A549 (cell line): ENCODE measurements at regions not wholly inside any gene's neighbourhood (a gene's known extent, or its start where the extent isn't known, plus 50 kb on each side); places are given as distances from the start of the nearest gene placed in this dataset.
A peak's percentile ranks its signal among the peaks of the same experiment; 100 is the strongest.

Source experiments
- ATAC-seq, 2 experiments: fragments of 200-7000 bp in 1 of 2; fragments of >200 bp in 1 of 2; cut with Nextera tagmentation in 1 of 2; cut with Tn5 transposase in 1 of 2; 3 replicates each; pipeline versions ENCODE4 v1.8.0 to v1.9.1; 2018 to 2020; ENCODE audit warnings: mild to moderate bottlenecking in 1 of 2, moderate library complexity in 1 of 2
- CTCF ChIA-PET: fragments of 300-600 bp; sonication (Branson Sonifier 250); formaldehyde crosslinking; extraction: SDS; loops from one replicate; lab custom pipeline; 2021; ENCODE audit warnings: antibody characterized with exemption, inconsistent platforms; lab: Yijun Ruan, JAX
- POLR2A ChIA-PET: fragments of 350-600 bp; formaldehyde crosslinking; extraction: SDS; loops from one replicate; lab custom pipeline; 2021; ENCODE audit warnings: antibody characterized with exemption, inconsistent platforms; lab: Yijun Ruan, JAX
- DNase-seq, 2 experiments: peaks; one replicate each; pipeline versions ENCODE4 v3.0.0 to v3.0.0-alpha.2; 2011 to 2016; ENCODE audit warnings: low read depth in 1 of 2, low spot score in 1 of 2
- FAIRE-seq: peaks from 2 replicates; lab custom pipeline; 2011; peaks lifted over from hg19 to GRCh38; lab: Jason Lieb, UNC
- H3K27ac ChIP-seq, 2 experiments: fragments of >200 bp; sonication (Bioruptor Twin); formaldehyde crosslinking; 3 replicates each; pipeline ENCODE4 v1.5.1; 2016 to 2017
- H3K4me1 ChIP-seq: fragments of >200 bp; sonication (Bioruptor Twin); formaldehyde crosslinking; 3 replicates; pipeline ENCODE4 v1.6.1; 2016
- H3K4me2 ChIP-seq: fragments of >200 bp; sonication (Bioruptor Twin); formaldehyde crosslinking; 3 replicates; pipeline ENCODE4 v1.6.1; 2016
- H3K4me3 ChIP-seq: fragments of >200 bp; sonication (Bioruptor Twin); formaldehyde crosslinking; 3 replicates; pipeline ENCODE4 v1.5.1; 2016
- H3K9me3 ChIP-seq: fragments of >200 bp; sonication (Bioruptor Twin); formaldehyde crosslinking; 3 replicates; pipeline ENCODE4 v1.6.1; 2016
- BHLHE40 ChIP-seq: IDR thresholded peaks from 2 replicates; pipeline ENCODE4 v1.6.1; 2012; ENCODE audit warnings: low read depth, low read length, inconsistent platforms
- HES2 ChIP-seq: fragments of >200 bp; sonication (Bioruptor Twin); formaldehyde crosslinking; IDR thresholded peaks from 2 replicates; pipeline ENCODE4 v1.6.1; 2016
- HEYL ChIP-seq: fragments of 250-450 bp; sonication (Bioruptor Pico); IDR thresholded peaks from 2 replicates; pipeline ENCODE4 v1.8.0; 2021; ENCODE audit warnings: mild to moderate bottlenecking, moderate library complexity
- HMGXB4 ChIP-seq: fragments of 250-450 bp; sonication (Bioruptor Pico); IDR thresholded peaks from 2 replicates; pipeline ENCODE4 v1.5.0; 2021; ENCODE audit warnings: mild to moderate bottlenecking, moderate library complexity, borderline replicate concordance
- MAFK ChIP-seq: fragments of 450-650 bp; IDR thresholded peaks from 2 replicates; pipeline ENCODE4 v1.6.1; 2014; ENCODE audit not compliant: partially characterized antibody
- MYC ChIP-seq: IDR thresholded peaks from 2 replicates; pipeline ENCODE4 v1.6.1; 2012; ENCODE audit warnings: mild to moderate bottlenecking, inconsistent platforms, low read length, improper control_type of control experiment, borderline replicate concordance
- NR3C1 ChIP-seq: fragments of >200 bp; sonication (Bioruptor Twin); formaldehyde crosslinking; IDR thresholded peaks from 3 replicates; pipeline ENCODE4 v1.6.1; 2017
- PBX3 ChIP-seq: IDR thresholded peaks from 2 replicates; pipeline ENCODE4 v1.6.1; 2012
- PHF8 ChIP-seq: fragments of 200-600 bp; sonication (generic); IDR thresholded peaks from 2 replicates; pipeline ENCODE4 v1.6.1; 2016; ENCODE audit warnings: low read depth, mild to moderate bottlenecking, antibody characterized with exemption, moderate library complexity, borderline replicate concordance
- RAD21 ChIP-seq, 2 experiments: fragments of >200 bp in 1 of 2; sonication (Bioruptor Twin) in 1 of 2; formaldehyde crosslinking in 1 of 2; IDR thresholded peaks in 1 of 2; conservative IDR thresholded peaks in 1 of 2; 2 replicates in 1 of 2; 3 replicates in 1 of 2; pipeline ENCODE4 v1.6.1; 2012 to 2018; ENCODE audit warnings: inconsistent platforms in 1 of 2
- SREBF2 ChIP-seq: fragments of 450-650 bp; IDR thresholded peaks from 2 replicates; pipeline ENCODE4 v1.6.1; 2014; ENCODE audit warnings: mild to moderate bottlenecking, moderate library complexity
- TFCP2L1 ChIP-seq: fragments of 250-450 bp; sonication (Bioruptor Pico); IDR thresholded peaks from 2 replicates; pipeline ENCODE4 v1.5.0; 2021; ENCODE audit warnings: mild to moderate bottlenecking
- TP53 ChIP-seq: fragments of 250-450 bp; sonication (Bioruptor Pico); IDR thresholded peaks from 2 replicates; pipeline ENCODE4 v1.5.0; 2021; ENCODE audit warnings: mild to moderate bottlenecking, moderate library complexity
- USF2 ChIP-seq: fragments of 450-650 bp; IDR thresholded peaks from 2 replicates; pipeline ENCODE4 v1.6.1; 2014; ENCODE audit warnings: antibody characterized with exemption
- ZFP36 ChIP-seq: fragments of 450-650 bp; IDR thresholded peaks from 2 replicates; pipeline ENCODE4 v1.6.1; 2014; ENCODE audit warnings: borderline replicate concordance; ENCODE audit not compliant: partially characterized antibody
- WGBS: methylation state at CpG from one replicate; pipeline ENCODE4 v1.1.6; 2017; ENCODE audit errors: missing lambda C conversion rate; 5-methylcytosine and 5-hydroxymethylcytosine counted together

GRCh38 chr9:90540734-90541133 is 101.9 kb downstream of the DIRAS2 start:
- TF ChIP-seq HES2, result no peak
- TF ChIP-seq BHLHE40, result no peak
- no peak for TF ChIP-seq RAD21 (conservative IDR thresholded peaks at IDR 0.05 in 1 of 2, IDR thresholded peaks at IDR 0.05 in 1 of 2)
- peak; percentile 57 for TF ChIP-seq MAFK
- Histone ChIP-seq H3K4me3 (no peak overlapping the region), H3K27ac (no peak overlapping the region), H3K4me2 (no peak overlapping the region), H3K4me1 (no peaks in the 10 kb centered on the region), H3K9me3 (no peaks in the 10 kb centered on the region)
- 30% methylated on average over 1 of the region's 1 CpG for WGBS
- DNase-seq (no peak), FAIRE-seq (no peak), ATAC-seq (no peak)
- POLR2A ChIA-PET, result no interaction called here
- CTCF ChIA-PET, result no interaction called here

- ChIA-PET CTCF (interaction anchor here (0.6 to 1.7 kb wide), 3 partner anchors 8 to 1211 kb away, joined by 3 read pairs; no protein-coding TSS in a partner anchor), POLR2A (no interaction called here)
- TF ChIP-seq MYC (no peak), TP53 (no peak), SREBF2 (no peak)
- H3K27ac ChIP-seq, result no peak overlapping the region
- H3K4me3 ChIP-seq, result no peak overlapping the region
- peaks cover 6% of the 10 kb centered on the region; the same call in 1 of the 3 replicates for H3K4me1 ChIP-seq
- peaks cover 8% of the 10 kb centered on the region; the same call in 1 of the 3 replicates for H3K9me3 ChIP-seq
- FAIRE-seq (no peak), DNase-seq (no peak), ATAC-seq (no peak)
- WGBS, result 8% methylated on average over 2 of the region's 2 CpGs
- H3K4me2 ChIP-seq, result no peak overlapping the region
These were observed 98.1 kb downstream of the DIRAS2 start for GRCh38 chr9:90544488-90544887.

- Histone ChIP-seq H3K9me3 (peaks cover 8% of the 10 kb centered on the region; the same call in 1 of the 3 replicates), H3K4me2 (no peak overlapping the region), H3K4me3 (no peak overlapping the region), H3K27ac (no peak overlapping the region), H3K4me1 (peaks cover 6% of the 10 kb centered on the region; the same call in 1 of the 3 replicates)
- DNase-seq (peak in 1 of 2 experiments; percentile 67), ATAC-seq (peak; percentile 40 to 50; a peak in 3 of 6 replicates), FAIRE-seq (no peak)
- ChIA-PET POLR2A (no interaction called here), CTCF (no interaction called here)
- 5% methylated on average over 7 of the region's 7 CpGs for WGBS
- no peak for TF ChIP-seq PBX3
- no peak for TF ChIP-seq USF2
- TF ChIP-seq HMGXB4, result no peak
- no peak for TF ChIP-seq TP53
- TF ChIP-seq ZFP36, result no peak
- no peak for TF ChIP-seq NR3C1
- no peak for TF ChIP-seq PHF8
These were observed 96.4 kb downstream of the DIRAS2 start for GRCh38 chr9:90546200-90546599.

- TF ChIP-seq RAD21 (conservative IDR thresholded peaks at IDR 0.05 in 1 of 2, IDR thresholded peaks at IDR 0.05 in 1 of 2) (peak in 1 of 2 experiments; percentile 31; a peak in 2 of 5 replicates), HEYL (no peak), BHLHE40 (no peak), TFCP2L1 (no peak), PBX3 (no peak)
- TF ChIP-seq, all 56 proteins: peak for 1
- POLR2A ChIA-PET, result no interaction called here
- WGBS, result 13% methylated on average over 2 of the region's 2 CpGs
- CTCF ChIA-PET, result interaction anchor here (0.6 kb wide), 1 partner anchor 12 kb away, joined by 4 read pairs; no protein-coding TSS in a partner anchor
- ATAC-seq (no peak), DNase-seq (no peak), FAIRE-seq (no peak)
- no peak overlapping the region for H3K4me3 ChIP-seq
- peaks cover 8% of the 10 kb centered on the region; the same call in 1 of the 3 replicates for H3K9me3 ChIP-seq
- no peak overlapping the region for H3K4me2 ChIP-seq
- no peak overlapping the region for H3K27ac ChIP-seq
- H3K4me1 ChIP-seq, result peaks cover 6% of the 10 kb centered on the region; the same call in 1 of the 3 replicates
These were observed 94.7 kb downstream of the DIRAS2 start for GRCh38 chr9:90547896-90548295.
